ENCODE measurements at regions not wholly inside any gene's neighbourhood (a gene's known extent, or its start where the extent isn't known, plus 50 kb on each side); places are given as distances from the start of the nearest gene placed in this dataset.
"Not testable (repeated sequence)": the region's sequence is repeated elsewhere in the genome, so short reads cannot be mapped to it uniquely, and the experiment has no call there.

- not testable (repeated sequence) for TF ChIP-seq ZC3H10 (CRISPR knock-in tag; IDR thresholded peaks at IDR 0.05); CREB5 (CRISPR knock-in tag; IDR thresholded peaks at IDR 0.05; ENCODE audit: low read depth); POU6F1 (CRISPR knock-in tag; IDR thresholded peaks at IDR 0.05; ENCODE audit: borderline replicate concordance, low read depth); ZFP30 (CRISPR knock-in tag; IDR thresholded peaks at IDR 0.05); GLIS3 (CRISPR knock-in tag; IDR thresholded peaks at IDR 0.05)
These were observed 89.3 kb upstream of the OLIG3 start for GRCh38 chr6:137583519-137583918.
